ENCODE measurements at regions not wholly inside any gene's neighbourhood (a gene's known extent, or its start where the extent isn't known, plus 50 kb on each side); places are given as distances from the start of the nearest gene placed in this dataset.

DNA sequence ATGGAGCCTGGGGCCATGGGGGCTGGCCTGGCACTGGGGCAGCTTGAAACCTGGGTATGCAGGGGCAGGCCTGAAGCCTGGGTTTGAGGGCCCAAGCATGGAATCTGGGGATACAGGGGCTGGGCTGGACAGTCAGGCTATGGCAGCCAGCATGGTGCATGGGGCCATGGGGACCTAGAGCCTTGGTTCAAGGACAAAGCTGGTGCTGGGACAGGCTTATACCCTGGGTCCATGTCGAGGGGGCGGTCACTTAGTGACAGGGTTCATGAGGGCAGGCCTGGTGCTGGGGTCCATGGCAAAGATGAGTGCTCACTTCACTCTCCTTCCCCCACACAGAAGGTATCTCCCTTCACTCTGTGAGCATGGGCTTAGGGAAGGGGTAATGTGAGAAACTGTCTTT lies 116.2 kb downstream of the BBS10 start:
- no peak overlapping the region for H3K27ac ChIP-seq (ENCODE audit: insufficient read depth, low read length, poor library complexity, severe bottlenecking)

DNA sequence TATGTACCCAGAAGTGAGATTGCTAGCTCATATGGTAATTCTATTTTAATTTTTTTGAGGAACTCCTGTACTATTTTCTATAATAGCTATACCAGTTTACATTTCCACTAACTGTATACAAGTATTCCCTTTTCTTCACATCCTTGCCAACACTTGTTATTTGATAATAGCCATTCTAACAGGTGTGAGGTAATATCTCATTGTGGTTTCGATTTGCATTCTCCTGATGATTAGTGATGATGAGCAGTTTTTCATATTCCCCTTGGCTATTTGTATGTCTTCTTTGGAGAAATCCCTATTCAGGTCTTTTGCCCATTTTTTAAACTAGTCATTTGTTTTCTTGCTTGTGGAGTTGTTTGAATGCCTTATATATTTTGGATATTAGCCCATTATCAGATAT lies 121.3 kb downstream of the BBS10 start:
- no peak for DNase-seq
- Histone ChIP-seq H3K4me1 (ENCODE audit: control insufficient read depth, insufficient read depth, low read length, poor library complexity, severe bottlenecking) (no peaks in the 10 kb centered on the region), H3K4me3 (ENCODE audit: insufficient read depth, low read depth, low read length, poor library complexity, severe bottlenecking) (no peak overlapping the region), H3K27me3 (replicated peaks; ENCODE audit: control insufficient read depth, insufficient read depth, low read length, poor library complexity, severe bottlenecking) (no peaks in the 10 kb centered on the region), H3K27ac (ENCODE audit: insufficient read depth, low read length, poor library complexity, severe bottlenecking) (no peak overlapping the region), H3K9me3 (ENCODE audit: control insufficient read depth, low read length) (no peaks in the 10 kb centered on the region), H3K36me3 (ENCODE audit: control insufficient read depth, insufficient read depth, low read length) (no peaks in the 10 kb centered on the region)

More for the DNA sequence above, 116.2 kb downstream of the BBS10 start:
- no peaks in the 10 kb centered on the region for H3K4me1 ChIP-seq (ENCODE audit: control insufficient read depth, insufficient read depth, low read length, poor library complexity, severe bottlenecking)
- no peaks in the 10 kb centered on the region for H3K36me3 ChIP-seq (ENCODE audit: control insufficient read depth, insufficient read depth, low read length)
- no peaks in the 10 kb centered on the region for H3K9me3 ChIP-seq (ENCODE audit: control insufficient read depth, low read length)
- no peaks in the 10 kb centered on the region for H3K27me3 ChIP-seq (replicated peaks; ENCODE audit: control insufficient read depth, insufficient read depth, low read length, poor library complexity, severe bottlenecking)
- no peak overlapping the region for H3K4me3 ChIP-seq (ENCODE audit: insufficient read depth, low read depth, low read length, poor library complexity, severe bottlenecking)
- no peak for DNase-seq

DNA sequence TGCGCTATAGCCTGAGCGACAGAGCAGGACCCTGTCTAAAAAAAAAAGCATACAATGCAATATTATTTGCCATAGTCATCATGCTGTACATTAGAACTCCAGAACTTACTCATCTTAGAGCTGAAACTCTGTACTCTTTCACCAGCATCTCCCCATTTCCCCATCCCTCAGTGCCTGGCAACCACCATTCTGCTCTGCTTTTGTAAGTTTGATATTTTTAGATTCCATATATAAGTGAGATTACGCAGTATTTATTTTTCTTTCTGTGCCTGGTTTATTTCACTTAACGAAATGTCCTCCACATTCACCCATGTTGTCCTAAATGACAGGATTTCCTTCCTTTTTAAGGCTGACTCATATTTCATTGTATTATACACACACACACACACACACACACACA lies 121.8 kb downstream of the BBS10 start:
- DNase-seq = no peak
- Histone ChIP-seq H3K27ac (ENCODE audit: insufficient read depth, low read length, poor library complexity, severe bottlenecking) (no peak overlapping the region), H3K4me1 (ENCODE audit: control insufficient read depth, insufficient read depth, low read length, poor library complexity, severe bottlenecking) (no peaks in the 10 kb centered on the region), H3K4me3 (ENCODE audit: insufficient read depth, low read depth, low read length, poor library complexity, severe bottlenecking) (no peak overlapping the region), H3K27me3 (replicated peaks; ENCODE audit: control insufficient read depth, insufficient read depth, low read length, poor library complexity, severe bottlenecking) (no peaks in the 10 kb centered on the region), H3K9me3 (ENCODE audit: control insufficient read depth, low read length) (no peaks in the 10 kb centered on the region), H3K36me3 (ENCODE audit: control insufficient read depth, insufficient read depth, low read length) (no peaks in the 10 kb centered on the region)

DNA sequence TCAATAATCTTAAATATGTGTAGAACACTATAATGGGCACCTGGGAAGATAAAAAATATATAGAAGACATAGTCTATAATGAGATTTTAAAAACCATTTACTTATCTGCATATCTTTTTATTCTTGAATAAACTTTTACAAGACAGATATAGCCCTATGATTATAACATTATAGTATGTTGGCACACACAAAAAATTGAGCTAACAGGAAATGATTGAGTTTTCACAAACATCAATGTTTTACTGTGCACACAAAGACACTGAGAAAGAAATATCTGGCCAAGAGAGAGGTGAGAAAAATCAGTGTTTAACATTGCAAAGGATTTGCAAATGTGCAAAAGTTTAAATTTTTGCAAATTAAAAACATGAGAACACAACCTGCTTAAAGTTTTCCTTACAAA lies 124.3 kb downstream of the BBS10 start:
- no peaks in the 10 kb centered on the region for H3K36me3 ChIP-seq (ENCODE audit: control insufficient read depth, insufficient read depth, low read length)
- H3K9me3 ChIP-seq (ENCODE audit: control insufficient read depth, low read length) = no peaks in the 10 kb centered on the region
- no peaks in the 10 kb centered on the region for H3K4me1 ChIP-seq (ENCODE audit: control insufficient read depth, insufficient read depth, low read length, poor library complexity, severe bottlenecking)
- no peak for DNase-seq
- H3K27me3 ChIP-seq (replicated peaks; ENCODE audit: control insufficient read depth, insufficient read depth, low read length, poor library complexity, severe bottlenecking) = no peaks in the 10 kb centered on the region
- no peak overlapping the region for H3K4me3 ChIP-seq (ENCODE audit: insufficient read depth, low read depth, low read length, poor library complexity, severe bottlenecking)
- no peak overlapping the region for H3K27ac ChIP-seq (ENCODE audit: insufficient read depth, low read length, poor library complexity, severe bottlenecking)

DNA sequence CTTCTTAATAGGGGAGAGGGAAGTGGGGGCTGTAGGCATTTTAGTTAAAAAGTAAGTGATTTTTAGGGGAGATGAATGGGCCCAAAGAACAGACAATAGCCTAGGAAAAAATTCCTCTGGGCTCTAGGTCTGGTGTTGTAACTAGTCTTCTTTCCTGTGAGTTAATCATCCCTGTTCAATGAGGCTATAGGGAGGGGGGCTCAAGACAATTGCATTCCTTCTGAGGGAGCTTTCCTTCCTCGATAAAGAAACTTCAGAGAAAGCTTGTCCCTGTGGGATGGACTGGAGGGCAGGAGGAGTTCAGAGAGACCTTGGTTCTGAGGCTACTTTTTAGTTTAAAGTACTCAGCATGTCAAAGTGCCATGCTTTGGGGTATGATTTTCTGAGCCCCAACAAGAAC lies 127.2 kb downstream of the BBS10 start:
- no peak for DNase-seq
- Histone ChIP-seq H3K36me3 (ENCODE audit: control insufficient read depth, insufficient read depth, low read length) (no peaks in the 10 kb centered on the region), H3K27ac (ENCODE audit: insufficient read depth, low read length, poor library complexity, severe bottlenecking) (no peak overlapping the region)

DNA sequence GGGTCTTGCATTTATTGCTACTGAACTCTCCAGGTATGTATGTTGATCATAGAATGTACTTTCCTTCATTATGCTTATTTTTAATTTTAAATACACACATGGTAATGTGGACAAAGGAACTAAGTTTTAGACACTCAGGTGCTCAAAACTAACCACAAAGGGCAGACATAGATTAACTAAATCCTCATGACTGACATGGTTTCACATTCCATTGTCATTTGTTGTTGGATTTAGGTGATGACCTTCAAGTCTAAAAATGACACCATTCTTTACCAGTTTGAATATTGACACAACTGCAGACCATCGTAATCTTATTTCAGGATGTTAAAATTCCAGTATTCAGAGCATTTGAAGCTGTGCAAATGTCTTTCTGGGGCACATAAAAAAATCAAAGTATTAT lies 128.4 kb downstream of the BBS10 start:
- DNase-seq = no peak
- Histone ChIP-seq H3K27me3 (replicated peaks; ENCODE audit: control insufficient read depth, insufficient read depth, low read length, poor library complexity, severe bottlenecking) (no peaks in the 10 kb centered on the region), H3K9me3 (ENCODE audit: control insufficient read depth, low read length) (no peaks in the 10 kb centered on the region), H3K4me1 (ENCODE audit: control insufficient read depth, insufficient read depth, low read length, poor library complexity, severe bottlenecking) (no peaks in the 10 kb centered on the region), H3K4me3 (ENCODE audit: insufficient read depth, low read depth, low read length, poor library complexity, severe bottlenecking) (no peak overlapping the region), H3K27ac (ENCODE audit: insufficient read depth, low read length, poor library complexity, severe bottlenecking) (no peak overlapping the region), H3K36me3 (ENCODE audit: control insufficient read depth, insufficient read depth, low read length) (no peaks in the 10 kb centered on the region)

More for the DNA sequence above, 127.2 kb downstream of the BBS10 start:
- Histone ChIP-seq H3K9me3 (ENCODE audit: control insufficient read depth, low read length) (no peaks in the 10 kb centered on the region), H3K27me3 (replicated peaks; ENCODE audit: control insufficient read depth, insufficient read depth, low read length, poor library complexity, severe bottlenecking) (no peaks in the 10 kb centered on the region), H3K4me1 (ENCODE audit: control insufficient read depth, insufficient read depth, low read length, poor library complexity, severe bottlenecking) (no peaks in the 10 kb centered on the region), H3K4me3 (ENCODE audit: insufficient read depth, low read depth, low read length, poor library complexity, severe bottlenecking) (no peak overlapping the region)

DNA sequence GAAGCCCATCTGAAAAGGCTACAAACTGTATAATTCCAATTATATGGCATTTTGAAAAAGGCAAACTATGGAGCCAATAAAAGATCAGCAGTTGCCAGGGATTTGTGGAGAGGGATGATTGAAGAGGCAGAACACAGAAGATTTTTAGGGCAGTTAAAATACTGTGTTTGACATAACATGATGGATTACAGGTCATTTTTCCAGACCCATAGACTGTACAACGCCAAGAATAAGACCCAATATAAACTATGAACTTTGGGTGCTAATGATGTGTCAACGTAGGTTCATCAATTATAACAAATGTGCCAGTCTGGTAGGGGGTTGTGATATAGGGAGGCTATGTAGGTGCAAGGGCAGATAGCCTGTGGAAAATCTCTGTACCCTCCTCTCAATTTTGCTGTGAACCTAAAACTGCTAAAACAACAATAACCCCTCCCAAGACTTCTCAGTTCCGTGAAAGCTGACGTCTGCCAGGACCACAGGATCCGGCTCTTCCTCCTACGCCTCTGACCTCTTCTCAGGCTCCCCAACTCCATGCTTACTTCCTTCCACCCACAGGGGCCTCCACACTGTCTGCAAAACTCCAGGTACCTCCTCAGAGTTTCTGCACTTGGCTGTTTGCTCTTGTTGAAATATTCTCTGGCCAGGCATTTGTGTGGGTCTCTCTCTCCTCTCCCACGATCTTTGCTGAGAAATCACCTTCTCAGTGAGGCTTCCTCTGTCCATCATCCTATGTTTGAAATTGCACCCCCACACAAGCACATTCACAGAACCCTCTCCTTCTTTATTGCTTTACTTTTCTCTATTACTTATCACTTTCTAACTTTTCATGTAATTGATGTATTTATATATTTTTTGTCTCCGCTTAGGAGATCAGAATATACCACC lies 131.4 kb downstream of the BBS10 start:
- Histone ChIP-seq H3K9me3 (ENCODE audit: control insufficient read depth, low read length) (no peaks in the 10 kb centered on the region), H3K27me3 (replicated peaks; ENCODE audit: control insufficient read depth, insufficient read depth, low read length, poor library complexity, severe bottlenecking) (no peaks in the 10 kb centered on the region), H3K36me3 (ENCODE audit: control insufficient read depth, insufficient read depth, low read length) (no peaks in the 10 kb centered on the region), H3K4me1 (ENCODE audit: control insufficient read depth, insufficient read depth, low read length, poor library complexity, severe bottlenecking) (no peaks in the 10 kb centered on the region), H3K4me3 (ENCODE audit: insufficient read depth, low read depth, low read length, poor library complexity, severe bottlenecking) (no peak overlapping the region), H3K27ac (ENCODE audit: insufficient read depth, low read length, poor library complexity, severe bottlenecking) (no peak overlapping the region)
- DNase-seq = no peak

DNA sequence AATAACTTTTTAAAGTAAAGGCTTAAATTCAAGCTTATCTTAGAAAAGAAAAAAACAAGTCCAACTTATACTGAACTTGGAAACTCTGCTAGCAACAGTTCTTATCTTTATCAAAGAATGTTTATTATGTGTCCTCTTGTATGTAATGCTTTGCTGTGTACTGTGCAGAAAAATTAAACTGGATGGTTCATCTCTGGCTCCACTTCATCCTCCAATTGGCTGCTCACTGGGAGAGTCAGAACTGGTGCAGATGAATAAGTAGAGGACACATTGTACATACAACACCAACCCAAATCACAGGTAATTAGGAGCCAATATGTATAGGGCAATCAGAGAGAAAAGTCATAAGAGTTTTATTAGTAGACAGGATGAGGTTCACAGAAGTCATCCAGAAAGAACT lies 123.6 kb upstream of the NAP1L1 start:
- Histone ChIP-seq H3K4me3 (ENCODE audit: insufficient read depth, low read depth, low read length, poor library complexity, severe bottlenecking) (no peak overlapping the region), H3K27ac (ENCODE audit: insufficient read depth, low read length, poor library complexity, severe bottlenecking) (no peak overlapping the region), H3K9me3 (ENCODE audit: control insufficient read depth, low read length) (no peaks in the 10 kb centered on the region), H3K27me3 (replicated peaks; ENCODE audit: control insufficient read depth, insufficient read depth, low read length, poor library complexity, severe bottlenecking) (no peaks in the 10 kb centered on the region), H3K36me3 (ENCODE audit: control insufficient read depth, insufficient read depth, low read length) (no peaks in the 10 kb centered on the region), H3K4me1 (ENCODE audit: control insufficient read depth, insufficient read depth, low read length, poor library complexity, severe bottlenecking) (no peaks in the 10 kb centered on the region)
- no peak for DNase-seq

DNA sequence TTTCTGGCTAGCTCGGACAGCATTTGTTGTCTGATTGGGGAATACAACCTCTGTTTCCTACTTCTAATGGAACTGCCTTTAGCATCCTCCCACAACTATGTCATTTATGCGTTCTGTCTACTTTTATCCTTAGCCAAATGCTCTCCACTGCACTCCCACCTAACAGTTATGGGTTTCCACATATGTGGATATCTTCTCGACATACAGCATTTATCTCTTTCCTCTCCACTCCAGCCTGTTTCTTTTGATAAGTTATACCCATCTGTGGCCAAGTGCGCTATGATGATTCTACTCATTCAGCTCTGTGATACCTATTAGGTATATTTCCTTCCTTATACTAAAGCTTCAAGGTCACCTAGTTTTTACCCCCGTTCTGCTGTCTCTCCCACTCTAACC lies 122.2 kb upstream of the NAP1L1 start:
- no peak for DNase-seq
- H3K4me3 ChIP-seq (ENCODE audit: insufficient read depth, low read depth, low read length, poor library complexity, severe bottlenecking) = no peak overlapping the region
- H3K27me3 ChIP-seq (replicated peaks; ENCODE audit: control insufficient read depth, insufficient read depth, low read length, poor library complexity, severe bottlenecking) = no peaks in the 10 kb centered on the region
- no peaks in the 10 kb centered on the region for H3K9me3 ChIP-seq (ENCODE audit: control insufficient read depth, low read length)
- H3K36me3 ChIP-seq (ENCODE audit: control insufficient read depth, insufficient read depth, low read length) = no peaks in the 10 kb centered on the region
- no peak overlapping the region for H3K27ac ChIP-seq (ENCODE audit: insufficient read depth, low read length, poor library complexity, severe bottlenecking)
- no peaks in the 10 kb centered on the region for H3K4me1 ChIP-seq (ENCODE audit: control insufficient read depth, insufficient read depth, low read length, poor library complexity, severe bottlenecking)

DNA sequence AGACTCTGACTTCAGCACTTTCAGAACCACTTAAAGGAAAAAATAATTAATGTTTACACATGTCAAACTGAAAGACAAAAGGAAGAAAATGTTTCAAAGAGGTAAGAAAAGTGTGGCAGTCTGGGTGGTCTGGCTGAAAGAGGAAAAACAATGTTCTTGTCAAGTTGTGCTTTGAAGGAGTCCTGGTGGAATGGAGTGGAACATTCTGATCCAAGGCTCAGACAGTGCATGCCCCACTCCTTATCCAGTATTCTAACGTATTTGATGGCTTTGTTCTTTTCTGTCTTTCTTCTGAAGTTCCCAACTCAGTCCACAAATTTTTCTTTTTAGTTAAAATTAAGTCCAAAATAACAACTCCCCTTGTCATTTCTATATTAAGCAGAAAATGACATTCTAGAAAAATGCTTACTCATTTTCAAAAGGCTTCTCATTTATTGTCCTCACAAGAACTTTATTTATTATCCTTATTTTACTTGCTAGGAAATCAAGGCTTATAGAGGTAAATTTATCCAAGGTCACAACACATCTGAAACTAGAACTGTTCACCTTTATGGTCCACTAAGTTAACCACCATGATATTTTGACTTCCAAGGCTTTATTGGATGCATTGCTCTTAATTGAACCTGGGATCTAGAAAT lies 121.7 kb upstream of the NAP1L1 start:
- H3K27ac ChIP-seq (ENCODE audit: insufficient read depth, low read length, poor library complexity, severe bottlenecking) = no peak overlapping the region
- H3K9me3 ChIP-seq (ENCODE audit: control insufficient read depth, low read length) = no peaks in the 10 kb centered on the region
- H3K36me3 ChIP-seq (ENCODE audit: control insufficient read depth, insufficient read depth, low read length) = no peaks in the 10 kb centered on the region
- H3K4me3 ChIP-seq (ENCODE audit: insufficient read depth, low read depth, low read length, poor library complexity, severe bottlenecking) = no peak overlapping the region
- H3K27me3 ChIP-seq (replicated peaks; ENCODE audit: control insufficient read depth, insufficient read depth, low read length, poor library complexity, severe bottlenecking) = no peaks in the 10 kb centered on the region
- DNase-seq = no peak
- no peaks in the 10 kb centered on the region for H3K4me1 ChIP-seq (ENCODE audit: control insufficient read depth, insufficient read depth, low read length, poor library complexity, severe bottlenecking)
